Islet precursor cell (in vitro differentiated cells): ENCODE measurements at regions not wholly inside any gene's neighbourhood (a gene's known extent, or its start where the extent isn't known, plus 50 kb on each side); places are given as distances from the start of the nearest gene placed in this dataset.

Experiments used
- DNase-seq: peaks from one replicate; pipeline ENCODE4 v3.0.0-alpha.2; 2018

DNA sequence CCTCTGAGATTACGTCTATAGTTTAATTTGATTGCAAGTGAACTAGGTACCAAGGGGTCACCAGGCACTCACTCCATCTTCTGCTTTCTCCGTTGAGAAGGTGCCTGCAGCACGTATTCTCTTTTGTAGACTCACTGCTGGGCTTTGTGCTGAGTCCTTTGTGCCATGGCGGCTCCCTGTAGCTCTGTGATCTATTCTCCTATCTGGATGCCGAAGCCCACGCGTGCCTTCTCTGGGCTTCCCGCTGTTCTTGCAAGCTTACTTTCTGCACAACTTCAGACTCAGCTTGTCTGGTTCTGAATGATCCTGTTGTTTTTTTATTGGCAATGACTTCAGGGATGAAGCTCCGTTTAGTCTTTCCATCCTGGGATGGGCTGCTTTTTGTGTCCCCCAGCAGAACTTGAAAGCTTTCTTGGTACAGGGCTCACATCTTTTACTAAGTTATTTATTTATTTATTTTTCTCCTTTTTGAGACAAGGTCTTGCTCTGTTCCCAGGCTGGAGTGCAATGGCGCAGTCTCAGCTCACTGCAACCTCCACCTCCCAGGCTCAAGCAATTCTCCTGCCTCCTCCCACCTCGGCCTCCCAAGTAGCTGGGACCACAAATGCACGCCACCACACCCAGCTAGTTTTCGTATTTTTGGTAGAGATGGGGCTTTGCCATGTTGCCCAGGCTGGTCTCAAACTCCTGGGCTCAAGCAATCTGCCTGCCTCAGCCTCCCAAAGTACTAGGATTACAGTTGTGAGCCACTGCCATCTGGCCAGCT is 100.9 kb upstream of the NKX1-1 start:
- peak; percentile 34 for DNase-seq

DNA sequence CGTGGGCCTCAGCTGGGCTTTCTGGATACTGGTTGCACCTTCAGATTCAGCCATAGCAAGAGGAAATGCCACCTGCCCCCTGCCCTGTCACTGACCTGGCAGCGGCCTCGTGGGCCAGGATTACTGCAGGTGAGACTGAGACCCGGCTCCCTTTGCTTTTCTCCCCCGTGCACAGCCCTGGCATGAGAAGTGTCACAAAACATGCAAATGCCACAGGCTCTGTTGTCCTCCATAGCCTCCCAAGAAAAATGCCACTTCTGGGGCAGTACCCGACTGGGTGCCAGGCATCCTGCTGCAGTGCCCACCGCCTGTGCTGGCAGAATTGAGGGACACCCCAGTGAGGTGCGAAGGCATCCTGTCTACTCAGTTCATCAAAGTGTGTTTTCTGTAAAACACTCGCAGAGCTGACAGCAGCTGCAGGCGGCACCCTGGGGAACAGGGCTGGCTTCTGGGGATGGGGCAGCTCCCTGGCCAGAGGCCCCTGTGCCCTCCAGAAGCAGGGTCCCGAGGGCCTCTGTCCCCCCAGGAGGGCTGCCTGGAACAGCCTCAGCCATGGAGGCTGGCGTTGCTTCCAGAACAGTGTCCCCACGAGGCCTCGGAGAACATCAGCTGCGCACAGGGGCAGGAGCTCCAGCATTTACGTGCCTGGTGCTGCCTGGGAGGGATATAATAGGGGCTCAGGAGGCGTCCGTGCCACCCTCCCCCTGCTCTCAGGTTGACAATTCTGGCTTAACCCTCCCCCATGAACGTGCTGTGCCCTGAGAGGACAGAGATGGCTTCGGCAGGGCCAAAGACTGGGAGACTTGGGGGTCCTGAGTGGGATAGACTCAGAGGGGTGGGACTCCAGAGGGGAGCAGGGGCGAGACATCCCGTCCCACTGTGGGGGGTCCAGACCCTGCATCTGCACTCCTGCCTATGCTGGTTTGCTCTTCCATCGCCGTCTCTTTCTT is 99.5 kb upstream of the NKX1-1 start:
- peak; percentile 45 for DNase-seq

DNA sequence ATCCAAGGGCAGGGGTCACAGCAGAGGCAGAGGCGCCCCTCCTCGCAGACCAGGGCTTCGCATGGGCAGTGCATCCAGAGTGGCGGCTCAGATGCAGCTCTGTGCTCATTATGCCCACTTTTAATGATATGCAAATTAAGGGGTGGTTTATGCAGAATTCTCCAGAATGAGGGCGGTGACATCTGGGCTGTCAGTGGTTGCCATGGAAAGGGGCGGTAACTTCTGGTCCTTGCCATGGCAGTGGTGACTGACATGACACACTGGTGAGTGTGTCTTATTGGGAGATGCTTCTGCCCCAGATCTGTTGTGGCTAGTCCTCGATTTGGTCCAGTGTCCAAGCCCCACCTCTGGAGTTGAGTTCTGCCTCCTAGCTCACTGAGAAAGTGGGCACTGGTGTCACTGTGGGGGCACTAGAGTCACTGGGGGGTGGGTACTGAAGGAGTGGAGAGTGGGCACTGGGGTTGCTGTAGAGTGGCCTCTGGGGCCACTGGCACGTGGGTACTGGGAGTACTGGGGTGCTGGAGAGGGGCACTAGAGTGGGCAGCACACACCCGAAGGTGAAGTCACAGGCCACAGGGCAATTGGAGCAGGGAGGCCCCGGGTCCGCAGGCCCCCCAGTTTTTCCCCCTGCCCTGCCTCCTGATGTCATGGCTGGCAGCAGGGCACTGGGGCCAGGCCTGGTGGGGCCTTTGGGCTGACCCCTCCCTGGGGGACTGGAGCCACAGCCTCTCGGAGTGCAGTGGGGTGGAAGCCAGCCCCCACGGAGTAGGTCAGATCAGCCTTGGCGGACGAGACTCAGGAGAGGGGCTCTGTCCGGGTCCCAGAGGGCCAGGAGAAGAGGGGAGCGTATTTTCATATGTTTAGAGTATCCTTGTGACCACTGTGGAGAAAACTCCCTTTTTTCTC is 98.6 kb upstream of the NKX1-1 start:
- DNase-seq = peak; percentile 42

DNA sequence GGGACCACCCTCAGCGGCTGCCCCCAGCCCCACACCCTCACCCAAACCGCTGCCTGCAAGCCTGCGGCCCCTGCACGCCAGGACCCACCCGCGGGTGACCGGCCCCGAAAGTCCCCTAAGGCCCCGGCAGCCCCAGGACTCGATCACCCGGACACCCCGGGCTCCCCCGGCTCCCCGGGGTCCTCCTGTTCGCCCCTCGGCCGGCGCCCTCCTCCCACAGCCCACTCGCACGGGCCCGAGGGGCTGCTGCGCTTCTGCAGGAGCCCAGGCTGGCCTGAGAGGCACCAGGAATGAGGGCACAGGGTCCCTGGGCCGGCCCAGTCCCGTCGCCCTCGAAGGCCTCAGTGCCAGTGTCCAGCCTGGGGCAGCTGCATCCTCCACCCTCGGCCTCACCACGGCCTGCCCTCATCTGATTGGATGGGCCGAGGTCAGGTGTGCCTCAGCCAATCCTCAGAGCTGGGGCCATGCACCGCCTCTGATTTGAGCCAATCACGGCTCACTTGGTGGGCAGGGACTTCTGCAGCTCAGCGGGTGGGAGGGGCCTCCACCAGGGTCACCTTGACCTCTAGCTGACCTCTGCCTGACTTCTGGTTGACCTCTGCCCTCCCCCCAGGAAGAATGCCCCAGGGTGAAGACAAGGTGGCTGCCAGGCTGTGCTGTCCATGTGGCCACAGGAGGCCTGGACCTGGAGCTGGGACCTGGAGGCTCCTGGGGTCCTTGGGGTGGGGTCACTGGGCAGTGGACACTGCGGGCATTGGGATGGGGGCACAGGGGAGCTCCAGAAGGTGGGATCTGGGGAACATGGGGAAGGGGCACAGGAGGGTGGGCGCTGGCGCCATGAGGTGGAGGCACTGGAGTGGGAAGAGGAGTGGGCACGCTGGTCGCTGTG is 97.6 kb upstream of the NKX1-1 start:
- DNase-seq = peak; percentile 48

DNA sequence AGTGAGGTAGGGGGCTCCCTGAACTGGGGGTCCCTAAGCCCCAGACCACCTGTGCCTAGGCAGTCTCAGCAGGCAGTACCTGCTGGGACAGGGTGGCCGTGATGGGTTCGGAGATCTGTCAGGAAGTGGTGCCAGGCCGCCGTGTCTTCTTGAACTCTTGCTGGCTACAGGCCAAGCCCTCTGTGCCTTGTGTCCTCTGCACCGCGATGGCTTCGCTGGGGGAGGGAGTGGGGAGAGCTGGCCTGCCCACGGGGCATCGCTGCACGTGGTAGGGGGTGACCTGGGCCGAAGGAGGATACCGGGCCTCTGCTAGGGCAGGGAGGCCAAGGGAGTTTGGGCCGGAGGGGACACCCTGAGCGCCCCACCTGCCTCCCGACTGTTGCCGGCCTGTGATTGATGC is 96.7 kb upstream of the NKX1-1 start:
- no peak for DNase-seq

DNA sequence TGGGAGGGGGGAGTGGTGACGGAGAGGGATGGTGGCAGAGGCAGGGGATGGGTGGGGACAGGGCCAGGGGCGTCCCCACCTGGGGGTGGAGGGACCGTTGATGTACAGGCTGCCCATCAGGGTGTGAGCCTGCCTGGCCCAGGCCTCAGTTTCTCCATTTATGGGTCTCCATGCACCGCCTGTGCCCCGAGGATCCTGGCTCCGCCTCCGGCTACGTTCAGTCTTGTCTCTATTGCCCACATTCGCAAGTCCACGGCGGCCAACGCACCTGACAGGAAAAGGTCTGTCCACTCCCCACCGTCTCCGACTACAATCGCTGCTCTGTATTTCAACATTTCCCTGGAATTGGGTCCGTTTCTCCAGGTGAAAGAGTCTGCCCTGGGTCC is 96.3 kb upstream of the NKX1-1 start:
- peak; percentile 47 for DNase-seq

DNA sequence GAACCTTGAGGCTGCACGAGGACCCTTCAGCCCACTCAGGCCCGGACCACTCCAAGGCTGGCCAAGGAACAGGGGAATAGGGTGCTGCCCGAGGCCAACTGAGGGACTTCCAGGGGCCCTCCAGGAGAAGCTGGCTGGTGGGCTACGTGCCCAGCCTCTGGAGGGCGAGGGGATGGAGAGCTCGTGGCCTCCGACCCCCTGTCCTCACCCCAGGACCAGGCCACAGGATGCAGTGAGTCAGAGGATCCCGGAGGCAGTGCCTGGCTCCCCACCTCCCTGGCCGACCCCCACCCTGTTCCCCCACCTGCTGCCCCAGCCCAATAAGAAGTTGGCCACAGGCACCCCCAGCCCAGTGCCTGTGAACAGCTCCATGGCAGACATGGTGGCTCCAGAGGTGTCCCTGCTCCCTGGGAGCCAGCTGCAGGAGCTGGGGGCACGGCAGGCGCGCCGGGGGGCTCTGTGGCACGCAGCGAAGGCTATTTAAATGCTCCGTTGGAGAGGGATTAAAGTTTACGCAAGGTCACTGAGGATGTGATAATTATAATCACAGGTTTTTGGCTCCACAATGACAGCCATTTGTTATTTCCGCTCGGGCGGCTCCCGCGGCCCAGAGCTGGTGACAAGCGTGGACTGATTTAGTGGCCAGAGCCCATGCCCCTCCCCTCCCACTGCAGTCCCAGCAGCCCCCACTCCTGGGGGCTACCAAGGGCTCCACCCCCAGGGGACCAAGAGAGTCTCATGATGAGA is 95.7 kb upstream of the NKX1-1 start:
- no peak for DNase-seq

DNA sequence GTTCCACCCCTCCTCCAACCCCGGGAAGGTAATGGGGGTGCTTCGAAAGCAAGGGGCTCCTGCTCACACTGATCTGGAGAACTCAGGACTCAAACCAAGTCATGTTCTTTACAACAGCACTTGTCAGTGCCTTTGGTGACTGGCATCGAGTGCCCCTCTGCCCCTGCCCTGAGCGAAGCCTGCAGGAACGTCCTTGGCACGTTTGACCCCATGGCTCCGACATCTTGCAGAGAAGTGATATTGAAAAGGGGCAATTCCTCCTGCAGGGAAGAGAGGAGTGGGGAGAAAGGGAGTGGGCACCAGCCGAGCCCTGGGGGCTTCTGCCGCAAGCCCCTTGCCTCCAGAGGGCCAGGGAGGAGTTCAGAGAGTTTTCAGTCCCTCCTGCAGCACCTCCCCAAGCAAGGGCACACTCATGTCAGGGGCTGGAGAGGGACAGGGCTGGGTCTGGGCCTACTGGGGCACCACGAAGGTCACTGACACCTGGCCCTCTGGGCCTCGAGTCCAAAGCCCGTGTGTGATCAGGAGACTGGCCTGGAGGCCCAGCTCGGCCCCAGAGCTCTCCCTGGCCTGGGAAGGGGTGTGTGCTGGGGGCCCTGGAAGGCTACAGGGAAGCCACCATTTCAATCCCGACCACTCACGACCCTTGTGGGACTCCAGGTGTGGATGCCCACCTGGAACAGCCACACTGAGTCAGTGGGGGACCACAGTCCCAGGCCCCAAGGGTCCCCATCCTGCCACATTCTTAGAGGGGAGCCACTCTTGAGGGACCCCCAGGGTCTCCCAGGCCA is 94.9 kb upstream of the NKX1-1 start:
- DNase-seq = no peak

DNA sequence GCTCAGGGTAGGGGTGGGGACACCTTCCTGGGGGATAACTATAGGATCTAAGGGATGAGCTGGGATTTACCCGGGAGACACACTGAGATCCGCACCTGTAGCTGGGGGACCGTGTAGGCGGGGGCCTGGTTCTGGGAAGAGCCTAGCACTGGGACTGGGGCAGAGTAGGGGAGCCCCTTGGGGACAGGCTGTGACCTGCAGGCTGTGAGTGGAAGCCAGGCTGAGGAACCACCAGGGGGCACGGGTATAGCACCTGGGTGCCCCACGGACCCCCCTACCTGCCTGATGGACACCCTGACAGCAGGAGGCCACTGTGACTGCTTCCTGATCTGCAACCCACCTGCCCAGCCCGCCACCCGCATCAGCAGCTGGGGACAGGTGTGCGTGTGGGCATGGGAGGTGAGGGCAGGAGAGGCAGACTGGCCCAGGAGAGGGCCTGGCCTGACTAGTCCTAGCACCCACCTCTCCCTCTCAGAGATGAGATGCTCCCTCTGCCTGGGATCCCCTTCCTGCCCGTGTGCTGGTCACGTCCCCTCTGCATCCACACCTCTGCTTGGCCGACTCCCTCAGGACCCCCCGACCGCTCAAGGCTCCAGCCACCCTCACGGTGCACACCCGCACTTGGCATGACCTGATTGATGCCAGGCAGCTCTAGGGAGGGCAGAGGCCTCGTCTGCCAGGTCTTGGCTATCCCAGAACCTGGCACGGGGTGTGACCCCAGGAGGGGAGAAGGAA is 94.2 kb upstream of the NKX1-1 start:
- DNase-seq = no peak

DNA sequence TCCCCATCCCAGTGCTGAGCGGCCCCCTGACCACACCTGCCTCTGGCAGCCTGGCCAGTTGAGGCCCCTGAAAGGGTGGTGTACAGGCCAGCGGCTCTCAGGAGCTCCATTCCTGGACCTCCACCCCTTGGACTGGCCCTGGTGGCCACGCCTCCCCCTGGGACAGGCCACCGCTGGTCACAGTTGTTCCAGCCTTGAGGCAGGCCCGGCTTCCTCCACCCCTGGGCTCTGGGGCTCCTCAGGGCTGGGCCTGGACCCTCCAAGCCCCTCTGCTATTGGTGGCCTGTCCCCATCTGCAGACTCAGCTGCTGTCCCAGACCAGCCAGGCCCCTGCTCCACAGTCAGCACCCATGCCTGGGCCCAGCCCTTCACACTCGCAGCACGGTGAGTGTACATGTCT is 93.2 kb upstream of the NKX1-1 start:
- DNase-seq = no peak

DNA sequence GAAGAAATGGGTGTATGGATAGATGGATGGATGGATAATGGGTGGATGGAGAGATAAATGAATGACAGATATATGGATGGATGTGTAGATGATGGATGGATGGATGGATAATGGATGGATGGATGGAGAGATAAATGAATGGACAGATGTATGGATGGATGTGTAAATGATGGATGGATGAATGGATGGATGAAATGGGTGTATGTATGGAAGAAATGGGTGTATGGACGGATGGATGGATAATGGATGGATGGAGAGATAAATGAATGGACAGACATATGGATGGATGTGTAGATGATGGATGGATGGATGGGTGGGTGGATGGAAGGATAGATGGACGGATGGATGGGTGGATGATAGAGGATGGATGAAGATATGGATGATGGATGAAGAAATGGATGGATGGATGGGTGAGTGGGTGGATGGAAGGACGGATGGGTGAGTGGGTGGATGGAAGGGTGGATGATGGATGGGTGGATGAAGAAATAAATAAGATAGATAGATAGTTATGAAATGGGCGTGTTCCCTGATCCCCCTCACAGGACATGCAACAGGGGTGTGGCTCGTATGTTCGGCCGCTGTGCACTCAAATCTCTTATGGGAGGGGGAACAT is 91.1 kb upstream of the NKX1-1 start:
- DNase-seq = no peak

DNA sequence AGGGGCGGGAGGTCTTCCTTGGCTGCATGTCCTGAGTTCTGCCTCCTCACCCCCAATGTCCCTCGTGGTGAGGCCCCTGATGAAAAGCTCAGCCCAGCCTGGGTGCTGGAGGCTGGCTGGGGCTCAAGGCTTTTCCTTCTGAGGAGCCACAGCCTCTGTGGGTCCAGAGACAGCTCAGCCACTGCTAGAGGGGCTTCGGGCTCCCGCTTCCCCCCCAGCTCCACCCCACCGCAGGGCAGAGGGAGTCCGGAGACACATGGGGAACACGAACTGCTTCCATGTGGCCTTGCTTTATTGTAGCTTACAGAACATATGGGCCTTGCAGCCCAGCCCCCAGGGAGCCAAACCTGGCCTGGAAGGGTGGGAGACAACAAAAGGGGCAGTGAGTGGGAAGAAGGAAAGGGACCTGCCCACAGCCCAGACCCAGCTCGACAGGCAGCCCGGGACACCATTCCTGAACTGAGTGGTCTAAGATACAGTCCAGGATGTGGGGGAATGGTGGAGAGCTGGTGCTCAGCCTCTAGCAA is 89.9 kb upstream of the NKX1-1 start:
- DNase-seq = no peak

DNA sequence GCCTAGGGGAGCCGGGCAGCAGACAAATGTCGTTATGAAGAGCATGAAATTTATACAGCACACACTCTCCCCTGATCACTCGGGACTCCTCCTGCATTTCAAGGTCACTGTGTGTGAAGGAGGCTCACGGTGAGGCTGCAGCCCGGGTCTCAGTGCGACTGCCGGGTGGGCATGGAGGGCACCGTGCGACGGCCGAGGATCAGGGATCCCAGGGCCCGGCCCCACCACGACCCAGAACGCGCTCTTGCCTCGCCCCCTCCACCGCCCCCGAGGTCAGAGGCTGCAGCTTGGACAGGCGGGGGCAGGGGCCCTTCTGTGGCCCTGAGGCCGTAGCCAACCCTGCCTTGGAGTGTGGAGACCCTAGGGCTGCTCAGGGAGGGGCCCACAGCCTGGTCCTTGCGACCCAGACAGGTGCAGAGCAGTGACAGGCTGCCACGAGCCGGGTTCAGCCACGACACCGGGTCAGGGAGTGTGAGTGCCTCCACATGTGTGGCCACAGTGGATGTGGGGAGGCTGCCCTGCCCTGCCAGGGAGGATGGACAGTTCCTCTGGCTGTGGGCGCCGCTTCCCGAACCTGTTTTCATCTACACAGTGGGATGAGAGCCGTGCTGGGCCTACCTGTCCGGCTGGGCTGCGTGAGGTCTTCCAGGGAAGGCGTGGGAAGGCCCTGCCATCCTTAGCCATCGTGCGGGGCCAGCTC is 89.3 kb upstream of the NKX1-1 start:
- no peak for DNase-seq

DNA sequence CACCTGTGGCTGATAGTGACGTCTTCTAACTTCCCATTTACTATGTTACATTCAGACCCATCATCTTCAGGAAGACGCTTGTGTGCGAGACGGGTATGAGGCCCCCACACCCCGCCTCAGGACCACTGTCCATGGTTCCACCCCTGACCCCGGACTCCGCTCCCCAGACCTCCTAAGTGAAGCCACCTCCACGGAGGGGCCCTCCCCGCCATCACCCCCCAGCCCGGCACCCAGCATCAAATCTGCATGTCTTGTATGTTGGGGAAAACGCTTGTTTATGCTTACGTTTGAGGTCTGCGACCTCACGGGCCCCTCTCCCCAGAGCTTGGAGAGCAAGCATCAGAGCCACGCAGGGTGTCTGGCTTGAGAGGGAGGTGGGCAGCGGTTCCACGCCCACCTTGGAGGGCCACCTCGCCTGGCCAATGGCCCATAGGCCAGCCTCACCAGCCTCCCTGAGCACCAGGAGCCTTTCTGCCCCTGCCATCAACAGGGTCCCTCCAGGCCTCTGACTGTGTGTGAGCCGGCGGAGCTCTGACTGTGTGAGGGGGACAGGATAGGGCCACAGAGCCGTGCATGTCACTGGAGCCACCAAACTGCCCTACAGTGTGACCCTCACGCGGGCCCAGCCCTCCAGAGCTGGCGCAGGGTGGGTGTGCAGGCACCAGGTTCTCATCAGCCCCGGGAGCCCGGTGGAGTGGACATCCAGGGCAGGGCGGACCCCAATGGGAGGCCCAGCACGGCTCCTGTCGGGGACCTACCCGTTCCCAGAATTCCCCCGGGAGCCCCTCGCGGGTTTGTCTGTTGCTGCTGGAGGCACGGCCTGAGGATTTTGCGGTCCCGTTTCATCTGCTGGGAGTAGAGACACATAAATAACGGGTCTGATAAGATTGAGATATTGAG is 88.4 kb upstream of the NKX1-1 start:
- DNase-seq = no peak

DNA sequence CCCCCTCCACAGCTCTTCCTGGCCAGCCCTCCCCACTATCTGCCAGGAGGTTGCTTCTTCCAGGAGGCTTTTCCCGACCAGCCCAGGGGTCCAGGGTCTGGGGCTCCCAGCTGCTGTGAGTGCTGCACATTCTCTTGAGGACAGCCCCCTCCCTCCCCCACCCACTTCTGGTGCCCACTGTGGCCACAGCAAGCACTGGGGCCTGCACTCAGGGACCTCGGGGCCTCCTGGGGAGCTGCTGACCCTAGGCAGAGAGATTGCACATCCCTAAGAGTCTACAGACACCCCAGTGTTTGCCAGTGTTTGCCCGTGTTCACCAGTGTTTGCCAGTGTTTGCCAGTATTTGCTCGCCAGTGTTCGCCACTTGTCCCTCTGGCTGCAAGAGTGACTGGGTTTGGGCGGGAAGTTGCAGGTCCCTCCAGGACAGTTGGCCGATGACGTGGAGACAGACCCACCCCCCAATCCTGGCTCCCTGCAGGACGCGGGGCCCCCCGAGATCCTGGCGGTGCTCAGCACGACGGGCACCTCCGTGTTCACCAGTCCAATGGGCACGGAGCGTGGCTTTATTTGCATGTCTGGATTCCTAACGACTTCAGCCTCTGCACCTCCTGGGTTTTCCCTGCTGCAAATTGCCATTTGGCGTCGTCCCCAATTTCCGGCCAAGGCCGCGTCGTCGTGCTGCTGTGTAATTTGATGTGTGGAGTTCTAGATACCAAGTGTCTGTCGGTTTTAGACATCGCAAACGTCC is 87.5 kb upstream of the NKX1-1 start:
- no peak for DNase-seq
